Caco-2 (cell line): ENCODE measurements at regions not wholly inside any gene's neighbourhood (a gene's known extent, or its start where the extent isn't known, plus 50 kb on each side); places are given as distances from the start of the nearest gene placed in this dataset.
A peak's percentile ranks its signal among the peaks of the same experiment; 100 is the strongest.

Experiments
- BruUV-seq: library from RNA; stranded (reverse); fragments of 400-500 nt; replicated peaks from 2 replicates; lab custom pipeline; 2021; lab: Mats Ljungman, UMichigan
- CTCF ChIA-PET: fragments of 300-600 bp; sonication (Branson Sonifier 250); formaldehyde crosslinking; loops from one replicate; lab custom pipeline; 2022; ENCODE audit warnings: antibody characterized with exemption; lab: Charles Lee
- POLR2A ChIA-PET: fragments of 300-600 bp; sonication (Branson Sonifier 250); formaldehyde crosslinking; loops from one replicate; lab custom pipeline; 2022; ENCODE audit warnings: antibody characterized with exemption; lab: Charles Lee
- DNase-seq, 2 experiments: peaks; one replicate each; pipeline versions ENCODE4 v3.0.0 to v3.0.0-alpha.2; 2020 to 2022
- H3K27me3 ChIP-seq: replicated peaks from 2 replicates; pipeline ENCODE4 v1.6.0; 2011; ENCODE audit warnings: low read length; ENCODE audit not compliant: control insufficient read depth, insufficient read depth
- H3K36me3 ChIP-seq: 2 replicates; pipeline ENCODE4 v1.5.1; 2011; ENCODE audit warnings: low read length; ENCODE audit not compliant: control insufficient read depth, insufficient read depth
- H3K4me1 ChIP-seq: fragments of 250-450 bp; sonication (Bioruptor Pico); 2 replicates; pipeline ENCODE4 v1.5.1; 2020; ENCODE audit warnings: mild to moderate bottlenecking
- H3K4me3 ChIP-seq: 2 replicates; pipeline ENCODE4 v1.5.1; 2011; ENCODE audit warnings: low read depth, mild to moderate bottlenecking, control low read depth, low read length
- H3K9me3 ChIP-seq: fragments of 250-450 bp; sonication (Bioruptor Pico); 2 replicates; pipeline ENCODE4 v1.5.1; 2020; ENCODE audit warnings: mild to moderate bottlenecking, moderate library complexity
- H3K27ac Mint-ChIP-seq: one replicate; pipeline ENCODE4 v1.8.0; 2022; ENCODE audit warnings: mixed read lengths; ENCODE audit not compliant: unreplicated experiment
- H3K27me3 Mint-ChIP-seq: one replicate; pipeline ENCODE4 v1.8.0; 2022; ENCODE audit warnings: mixed read lengths; ENCODE audit not compliant: insufficient read depth, unreplicated experiment
- H3K36me3 Mint-ChIP-seq: one replicate; pipeline ENCODE4 v1.8.0; 2022; ENCODE audit warnings: mild to moderate bottlenecking, mixed read lengths; ENCODE audit not compliant: insufficient read depth, unreplicated experiment
- H3K4me1 Mint-ChIP-seq: one replicate; pipeline ENCODE4 v1.8.0; 2022; ENCODE audit warnings: low read depth, mixed read lengths; ENCODE audit not compliant: unreplicated experiment
- H3K4me3 Mint-ChIP-seq: one replicate; pipeline ENCODE4 v1.8.0; 2022; ENCODE audit warnings: mild to moderate bottlenecking, moderate library complexity, mixed read lengths; ENCODE audit not compliant: unreplicated experiment
- H3K9me3 Mint-ChIP-seq: one replicate; pipeline ENCODE4 v1.8.0; 2022; ENCODE audit warnings: mixed read lengths; ENCODE audit not compliant: unreplicated experiment
- CTCF ChIP-seq, 2 experiments: fragments of 200-600 bp in 1 of 2; IDR thresholded peaks; 1 replicate in 1 of 2; 2 replicates in 1 of 2; pipeline versions ENCODE4 v1.5.1 to v1.8.0; 2011 to 2022; ENCODE audit warnings: antibody characterized with exemption in 1 of 2, control low read depth in 1 of 2, inconsistent platforms in 1 of 2, low read depth in 1 of 2, low read length in 1 of 2, mild to moderate bottlenecking in 1 of 2, moderate library complexity in 1 of 2; ENCODE audit not compliant: insufficient read depth in 1 of 2, severe bottlenecking in 1 of 2, unreplicated experiment in 1 of 2
- intact Hi-C: fragments of 100-400 bp; cut with micrococcal nuclease; formaldehyde crosslinking; loops from one replicate; pipeline ENCODE4 v1.10.0; 2022; ENCODE audit not compliant: unreplicated experiment

- Mint-ChIP-seq H3K36me3 (peaks cover 32% of the 10 kb centered on the region), H3K27ac (peak overlapping the region; percentile 39), H3K9me3 (no peaks in the 10 kb centered on the region), H3K27me3 (no peaks in the 10 kb centered on the region), H3K4me1 (peaks cover 12% of the 10 kb centered on the region), H3K4me3 (no peak overlapping the region)
- no peaks in the 10 kb centered on the region; the same call in none of the 2 replicates for H3K36me3 ChIP-seq
- no peaks in the 10 kb centered on the region for H3K9me3 ChIP-seq
- ChIA-PET POLR2A (no interaction called here), CTCF (no interaction called here)
- BruUV-seq = no TSS peak
- DNase-seq = no peak
- intact Hi-C loops = no loop called here
- peaks cover 62% of the 10 kb centered on the region for H3K4me1 ChIP-seq
- no peak overlapping the region for H3K4me3 ChIP-seq
- TF ChIP-seq CTCF (IDR thresholded peaks at IDR 0.05; ENCODE audit: insufficient read depth in 1 of 2, low read depth in 1 of 2, low read length in 1 of 2, severe bottlenecking in 1 of 2, unreplicated experiment in 1 of 2) = no peak
- H3K27me3 ChIP-seq = no peaks in the 10 kb centered on the region
Observed at GRCh38 chr17:77419095-77419494, 278.3 kb downstream of the SEC14L1 start.

- no TSS peak for BruUV-seq
- no peaks in the 10 kb centered on the region; the same call in none of the 2 replicates for H3K36me3 ChIP-seq
- intact Hi-C loops = no loop called here
- no peaks in the 10 kb centered on the region for H3K27me3 ChIP-seq
- TF ChIP-seq CTCF (IDR thresholded peaks at IDR 0.05; ENCODE audit: insufficient read depth in 1 of 2, low read depth in 1 of 2, low read length in 1 of 2, severe bottlenecking in 1 of 2, unreplicated experiment in 1 of 2) = no peak
- H3K4me1 ChIP-seq = peaks cover 62% of the 10 kb centered on the region
- ChIA-PET CTCF (no interaction called here), POLR2A (no interaction called here)
- H3K4me3 ChIP-seq = no peak overlapping the region
- DNase-seq = peak; percentile 64 to 79
- Mint-ChIP-seq H3K36me3 (peaks cover 32% of the 10 kb centered on the region), H3K4me1 (peaks cover 12% of the 10 kb centered on the region), H3K4me3 (no peak overlapping the region), H3K27me3 (no peaks in the 10 kb centered on the region), H3K9me3 (no peaks in the 10 kb centered on the region), H3K27ac (peak overlapping the region; percentile 39)
- H3K9me3 ChIP-seq = no peaks in the 10 kb centered on the region
Observed at GRCh38 chr17:77419547-77420094, 278.9 kb downstream of the SEC14L1 start.

GRCh38 chr17:77420095-77420803, 279.5 kb downstream of the SEC14L1 start:
- no peak overlapping the region for H3K4me3 ChIP-seq
- H3K4me3 Mint-ChIP-seq = no peak overlapping the region
- POLR2A ChIA-PET = no interaction called here
- peaks cover 12% of the 10 kb centered on the region for H3K4me1 Mint-ChIP-seq
- no peaks in the 10 kb centered on the region for H3K9me3 Mint-ChIP-seq
- no peak for TF ChIP-seq CTCF (IDR thresholded peaks at IDR 0.05; ENCODE audit: insufficient read depth in 1 of 2, low read depth in 1 of 2, low read length in 1 of 2, severe bottlenecking in 1 of 2, unreplicated experiment in 1 of 2)
- CTCF ChIA-PET = interaction anchor here (0.8 kb wide), 1 partner anchor 20 kb away, joined by 4 read pairs; no protein-coding TSS in a partner anchor
- H3K9me3 ChIP-seq = no peaks in the 10 kb centered on the region
- H3K27me3 ChIP-seq = no peaks in the 10 kb centered on the region
- H3K27me3 Mint-ChIP-seq = no peaks in the 10 kb centered on the region
- intact Hi-C loops = no loop called here
- no peaks in the 10 kb centered on the region; the same call in none of the 2 replicates for H3K36me3 ChIP-seq
- H3K36me3 Mint-ChIP-seq = peaks cover 32% of the 10 kb centered on the region
- DNase-seq = no peak
- BruUV-seq = no TSS peak
- peak overlapping the region; percentile 39 for H3K27ac Mint-ChIP-seq
- peaks cover 62% of the 10 kb centered on the region for H3K4me1 ChIP-seq
